Activated CD8-positive, alpha-beta memory T cell treated with anti-CD3 and anti-CD28 coated beads for 36 hours (primary cell): ENCODE measurements at regions not wholly inside any gene's neighbourhood (a gene's known extent, or its start where the extent isn't known, plus 50 kb on each side); places are given as distances from the start of the nearest gene placed in this dataset.

Experiments used
- CTCF ChIA-PET: fragments of 350-600 bp; sonication (Branson Sonifier 250); formaldehyde crosslinking; loops from one replicate; lab custom pipeline; 2021; ENCODE audit warnings: antibody characterized with exemption; lab: Charles Lee
- POLR2A ChIA-PET: fragments of 350-600 bp; sonication (Branson Sonifier 250); formaldehyde crosslinking; loops from one replicate; lab custom pipeline; 2021; ENCODE audit warnings: antibody characterized with exemption; lab: Charles Lee

DNA sequence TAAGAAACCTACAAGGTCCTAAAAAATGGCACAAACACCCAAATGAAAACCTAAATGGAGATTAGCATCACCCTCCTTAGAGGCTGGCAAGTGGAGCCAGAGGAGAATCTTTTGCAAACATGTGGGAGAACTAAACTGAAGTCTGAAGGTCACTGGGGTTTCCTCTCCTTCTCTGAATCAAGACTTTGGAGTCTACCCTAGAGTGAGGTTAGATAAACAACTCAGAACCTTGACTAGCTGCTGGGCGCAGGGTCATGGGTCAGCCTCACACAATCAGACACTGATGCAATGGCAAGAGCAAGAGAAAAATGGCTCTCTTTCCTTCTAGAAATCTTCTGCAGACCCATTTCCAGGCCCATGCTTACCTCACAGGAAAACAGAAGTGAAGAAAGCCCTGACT lies 165.8 kb downstream of the KCTD12 start:
- CTCF ChIA-PET, result no interaction called here
- POLR2A ChIA-PET, result no interaction called here

- ChIA-PET POLR2A (no interaction called here), CTCF (no interaction called here)
Measured at GRCh38 chr13:76719955-76720354, 166.2 kb downstream of the KCTD12 start.

- CTCF ChIA-PET, result no interaction called here
- POLR2A ChIA-PET, result no interaction called here
Measured at GRCh38 chr13:76717092-76717491, 169.1 kb downstream of the KCTD12 start.

DNA sequence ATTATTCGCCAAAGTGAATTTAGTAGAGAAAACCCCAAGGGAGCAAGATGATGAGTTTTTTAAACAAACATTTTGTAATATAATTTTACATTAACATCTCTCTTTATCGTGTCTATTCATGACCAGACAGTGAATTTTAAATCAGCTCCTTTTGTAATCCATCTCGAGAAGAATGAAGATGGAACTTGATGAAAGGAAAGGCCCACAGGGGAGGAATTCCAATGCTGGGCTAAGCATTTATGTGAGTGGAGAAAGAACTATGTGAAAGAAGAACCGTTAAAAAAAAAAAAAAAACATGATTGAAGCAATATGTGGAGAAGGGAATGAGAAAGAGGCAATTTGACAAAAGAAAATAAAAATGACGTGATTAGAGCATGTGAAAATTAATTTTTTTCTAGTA lies 170.6 kb downstream of the KCTD12 start:
- POLR2A ChIA-PET, result no interaction called here
- CTCF ChIA-PET, result no interaction called here

- ChIA-PET POLR2A (no interaction called here), CTCF (no interaction called here)
Measured at GRCh38 chr13:76715075-76715474, 171.1 kb downstream of the KCTD12 start.

- POLR2A ChIA-PET, result no interaction called here
- CTCF ChIA-PET, result no interaction called here
Measured at GRCh38 chr13:76713280-76713679, 172.9 kb downstream of the KCTD12 start.

GRCh38 chr13:76711550-76712182 lies 174.5 kb downstream of the KCTD12 start:
- CTCF ChIA-PET, result no interaction called here
- POLR2A ChIA-PET, result no interaction called here

- POLR2A ChIA-PET, result no interaction called here
- CTCF ChIA-PET, result no interaction called here
Measured at GRCh38 chr13:76709851-76710250, 176.4 kb downstream of the KCTD12 start.

GRCh38 chr13:76708138-76708688 lies 178.0 kb downstream of the KCTD12 start:
- ChIA-PET CTCF (no interaction called here), POLR2A (no interaction called here)

DNA sequence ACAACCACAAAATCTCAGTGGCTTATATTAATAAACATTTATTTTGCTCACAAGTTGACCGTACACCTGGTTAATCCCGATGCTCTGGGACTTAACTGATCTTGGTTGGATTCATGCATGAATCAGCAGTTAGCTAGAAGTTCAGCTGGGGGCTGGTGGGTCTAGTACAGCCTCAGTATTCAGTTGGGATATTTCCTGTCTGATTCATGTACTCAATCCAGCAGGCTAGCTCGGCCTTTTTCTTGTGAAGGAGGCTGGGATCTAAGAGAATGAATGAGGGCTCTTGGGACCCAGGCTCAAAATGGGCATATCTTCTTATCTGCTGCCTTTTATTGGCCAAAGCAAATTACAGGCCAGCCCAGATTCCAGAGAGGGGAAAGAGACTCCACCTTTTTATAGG lies 178.8 kb downstream of the KCTD12 start:
- POLR2A ChIA-PET, result no interaction called here
- CTCF ChIA-PET, result no interaction called here

DNA sequence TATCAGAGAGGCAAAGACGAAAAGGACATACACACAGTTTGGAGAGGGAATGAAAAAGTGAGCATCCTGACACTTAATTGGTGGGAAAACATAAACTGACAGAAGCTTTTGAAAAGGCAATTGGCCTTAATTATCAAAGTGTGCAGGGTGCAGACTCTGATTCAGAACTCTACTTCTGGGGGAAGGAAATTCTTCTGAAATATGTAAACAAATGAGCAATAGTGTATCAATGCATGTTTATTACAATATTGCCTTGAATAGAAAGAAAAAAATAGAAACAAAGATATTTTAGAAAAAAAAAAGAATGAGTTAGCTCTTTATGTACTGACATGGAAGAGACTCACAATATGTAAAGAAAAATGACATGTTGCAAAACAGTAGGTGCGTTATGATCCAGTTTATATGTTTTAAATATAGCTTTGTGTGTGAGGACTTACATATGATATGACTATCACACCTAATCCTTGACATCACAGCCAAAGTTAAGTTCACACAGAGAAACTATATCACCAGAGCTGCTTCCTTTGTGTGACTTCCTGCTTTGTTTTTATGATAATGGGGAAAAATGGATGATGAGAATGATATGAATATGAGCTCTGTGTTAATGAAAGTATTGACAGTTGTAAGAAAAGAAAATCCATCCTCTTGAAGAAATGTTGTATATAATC lies 182.4 kb downstream of the KCTD12 start:
- ChIA-PET POLR2A (no interaction called here), CTCF (interaction anchor here (0.7 kb wide), 2 partner anchors 28 to 169 kb away, joined by 3 to 4 read pairs; no protein-coding TSS in a partner anchor)

- ChIA-PET CTCF (interaction anchor here (0.7 kb wide), 2 partner anchors 29 to 169 kb away, joined by 3 to 4 read pairs; no protein-coding TSS in a partner anchor), POLR2A (interaction anchor here (0.6 kb wide), 1 partner anchor 1141 kb away, joined by 4 read pairs; no protein-coding TSS in a partner anchor)
Measured at GRCh38 chr13:76703216-76703615, 183.0 kb downstream of the KCTD12 start.

DNA sequence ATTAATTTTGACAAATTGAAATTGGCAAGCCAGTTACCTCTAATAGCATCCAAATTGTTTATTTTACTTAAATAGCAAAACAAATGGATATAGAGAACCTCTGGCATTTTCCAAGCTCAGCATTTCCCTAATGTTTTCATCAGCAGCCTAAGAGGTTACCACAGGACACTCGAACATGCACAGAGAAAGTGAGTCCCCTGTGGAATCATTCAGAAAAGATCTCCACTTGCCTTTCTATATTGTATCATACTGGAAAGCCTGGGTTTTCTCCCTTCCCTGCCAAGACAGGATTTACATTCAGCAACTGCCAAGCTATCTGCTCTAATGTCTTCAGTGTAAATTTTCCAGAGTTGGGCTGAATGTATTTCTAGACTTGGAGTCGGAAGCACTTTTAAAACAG lies 188.9 kb downstream of the KCTD12 start:
- ChIA-PET CTCF (no interaction called here), POLR2A (no interaction called here)

- ChIA-PET CTCF (no interaction called here), POLR2A (no interaction called here)
Measured at GRCh38 chr13:76696370-76696769, 189.8 kb downstream of the KCTD12 start.

GRCh38 chr13:76693086-76693485 lies 193.1 kb downstream of the KCTD12 start:
- ChIA-PET POLR2A (no interaction called here), CTCF (no interaction called here)

GRCh38 chr13:76692346-76692745 lies 193.9 kb downstream of the KCTD12 start:
- CTCF ChIA-PET, result no interaction called here
- POLR2A ChIA-PET, result no interaction called here

GRCh38 chr13:76690611-76691010 lies 195.6 kb downstream of the KCTD12 start:
- ChIA-PET POLR2A (no interaction called here), CTCF (no interaction called here)

- POLR2A ChIA-PET, result no interaction called here
- CTCF ChIA-PET, result no interaction called here
Measured at GRCh38 chr13:76687467-76687866, 198.7 kb downstream of the KCTD12 start.

- CTCF ChIA-PET, result interaction anchor here (0.6 kb wide), 1 partner anchor 305 kb away, joined by 5 read pairs; no protein-coding TSS in a partner anchor
- POLR2A ChIA-PET, result no interaction called here
Measured at GRCh38 chr13:76685938-76686337, 200.3 kb downstream of the KCTD12 start.

DNA sequence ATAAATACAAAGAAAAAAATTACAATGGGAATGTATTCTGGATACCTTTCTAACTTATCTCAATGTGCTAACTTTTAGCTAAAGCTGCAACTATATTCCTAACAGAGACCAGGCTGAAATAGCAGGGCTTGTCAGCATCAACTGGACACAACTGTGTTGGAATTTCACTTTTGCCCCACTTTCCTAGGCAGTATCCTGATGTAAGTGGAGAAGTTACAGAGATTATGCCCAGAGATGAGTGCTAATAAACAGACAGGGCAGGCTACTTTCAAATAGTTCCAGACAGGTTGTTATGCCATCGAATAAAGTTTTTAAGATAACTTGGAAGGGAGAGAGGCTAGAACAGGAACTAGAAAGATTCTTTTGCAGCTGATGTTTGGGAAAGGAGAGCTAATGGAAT lies 201.9 kb downstream of the KCTD12 start:
- POLR2A ChIA-PET, result no interaction called here
- CTCF ChIA-PET, result no interaction called here

DNA sequence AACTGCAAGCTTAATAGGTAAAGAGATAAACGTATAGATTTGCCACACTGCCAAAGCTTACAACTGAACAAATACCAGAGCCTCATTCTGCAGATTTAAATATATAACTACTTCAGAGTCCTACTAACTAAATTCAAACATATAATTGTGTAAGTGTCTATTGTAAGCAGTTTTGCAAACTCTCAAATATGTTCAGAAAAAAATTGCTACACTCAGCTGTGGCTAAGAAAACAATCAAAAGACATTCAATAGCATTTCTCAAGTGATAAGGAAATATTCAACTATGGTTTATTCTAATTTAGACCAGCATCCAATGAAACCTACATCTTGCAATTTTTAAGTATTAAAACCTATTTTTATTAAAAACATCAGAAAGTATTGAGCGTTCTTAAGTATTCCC lies 202.4 kb downstream of the KCTD12 start:
- ChIA-PET CTCF (no interaction called here), POLR2A (no interaction called here)
